ENCODE measurements at regions not wholly inside any gene's neighbourhood (a gene's known extent, or its start where the extent isn't known, plus 50 kb on each side); places are given as distances from the start of the nearest gene placed in this dataset.

- Histone ChIP-seq H3K9me3 (ENCODE audit: control insufficient read depth, low read depth, low read length) (no peaks in the 10 kb centered on the region), H4K5ac (ENCODE audit: insufficient read length, low read depth, low read length) (no peak overlapping the region), H2BK5ac (ENCODE audit: insufficient read length, low read length) (no peak overlapping the region), H3K4ac (ENCODE audit: low read depth, low read length) (no peak overlapping the region), H3K56ac (ENCODE audit: insufficient read length, low read depth, low read length) (no peak overlapping the region), H3K27ac (ENCODE audit: insufficient read length, low read depth, low read length) (no peak overlapping the region), H4K91ac (ENCODE audit: insufficient read length, low read depth, low read length) (no peak overlapping the region), H4K8ac (replicated peaks; ENCODE audit: insufficient read length, low read depth, low read length) (no peak overlapping the region), H3K27me3 (ENCODE audit: insufficient read depth, low read length) (no peaks in the 10 kb centered on the region), H2BK120ac (ENCODE audit: low read depth, low read length, poor library complexity, severe bottlenecking) (no peak overlapping the region), H2BK15ac (ENCODE audit: low read depth, low read length) (no peak overlapping the region), H3T11ph (ENCODE audit: low read length) (no peak overlapping the region), H2BK20ac (ENCODE audit: low read depth, low read length, poor library complexity, severe bottlenecking) (no peak overlapping the region), H3K23me2 (ENCODE audit: insufficient read length, low read depth, low read length, poor library complexity, severe bottlenecking) (no peaks in the 10 kb centered on the region), H3K79me2 (ENCODE audit: insufficient read depth, low read length) (no peaks in the 10 kb centered on the region), H2BK12ac (ENCODE audit: insufficient read length, low read depth, low read length) (no peak overlapping the region), H2AFZ (ENCODE audit: low read length) (no peak overlapping the region), H3K79me1 (ENCODE audit: insufficient read depth, low read depth, low read length, poor library complexity, severe bottlenecking) (no peaks in the 10 kb centered on the region), H2AK5ac (ENCODE audit: insufficient read length, low read length) (no peak overlapping the region), H3K4me2 (ENCODE audit: insufficient read depth, insufficient read length, low read length) (no peak overlapping the region), H3K18ac (ENCODE audit: insufficient read length, low read depth, low read length) (no peak overlapping the region), H4K20me1 (ENCODE audit: control insufficient read depth, insufficient read depth, insufficient read length) (no peaks in the 10 kb centered on the region), H3K9ac (ENCODE audit: extremely low read depth, insufficient read length, low read length) (no peak overlapping the region), H3K4me1 (ENCODE audit: insufficient read depth, low read length) (no peaks in the 10 kb centered on the region), H3K14ac (ENCODE audit: insufficient read depth, low read length) (no peak overlapping the region), H3K23ac (ENCODE audit: insufficient read length, low read depth, low read length) (no peak overlapping the region)
- H3K9me3 Mint-ChIP-seq = peaks cover 19 to 20% of the 10 kb centered on the region in 2 experiments
- H3K27me3 Mint-ChIP-seq (ENCODE audit: low read depth) = no peaks in the 10 kb centered on the region; the same call in 1 of the 2 replicates
- no peak for TF ChIP-seq CTCF (conservative IDR thresholded peaks at IDR 0.05)
- no peak overlapping the region for H3K4me3 Mint-ChIP-seq
- no CpG with 5 or more reads among the region's 4 CpGs for WGBS (ENCODE audit: extremely low coverage, insufficient read length, low lambda C conversion rate)
- H3K36me3 Mint-ChIP-seq (ENCODE audit: insufficient read depth in 1 of 3, low read depth in 3 of 3) = peaks cover 7 to 42% (median 16%) of the 10 kb centered on the region in 3 experiments
- no peak overlapping the region for H3K27ac Mint-ChIP-seq
- peaks cover 0 to 6% of the 10 kb centered on the region in 2 experiments; a peak in 1 of 4 replicates for H3K4me1 Mint-ChIP-seq
- DNase-seq = no peak
Observed at GRCh38 chr13:44088411-44088810, 208.7 kb downstream of the LACC1 start.

All from H9 (cell line).